GM21447 (cell line): ENCODE measurements at regions not wholly inside any gene's neighbourhood (a gene's known extent, or its start where the extent isn't known, plus 50 kb on each side); places are given as distances from the start of the nearest gene placed in this dataset.

Experiments
- ATAC-seq: cut with Tn5 transposase; IDR thresholded peaks from one replicate; pipeline ENCODE4 v1.9.1; 2021; ENCODE audit not compliant: unreplicated experiment

DNA sequence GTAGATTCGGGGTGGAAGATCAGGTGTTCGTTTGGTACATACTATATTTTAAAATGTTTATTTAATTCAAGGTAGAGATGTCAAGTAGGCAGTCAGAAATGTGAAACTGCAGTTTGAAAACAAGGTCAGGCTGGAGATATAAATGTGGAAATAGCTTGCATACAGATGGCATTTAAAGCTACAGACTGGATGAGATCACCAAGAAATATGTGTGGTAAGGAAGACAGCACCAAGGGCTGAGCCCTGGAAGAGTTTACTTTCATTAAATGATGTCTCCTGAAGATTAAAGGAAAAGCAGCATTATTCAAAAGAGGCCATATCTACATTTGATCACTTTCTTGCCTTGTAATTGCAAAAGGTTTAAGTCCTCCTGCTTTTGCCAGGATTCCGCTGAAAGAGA is 271.3 kb downstream of the PTBP2 start:
- no peak for ATAC-seq

DNA sequence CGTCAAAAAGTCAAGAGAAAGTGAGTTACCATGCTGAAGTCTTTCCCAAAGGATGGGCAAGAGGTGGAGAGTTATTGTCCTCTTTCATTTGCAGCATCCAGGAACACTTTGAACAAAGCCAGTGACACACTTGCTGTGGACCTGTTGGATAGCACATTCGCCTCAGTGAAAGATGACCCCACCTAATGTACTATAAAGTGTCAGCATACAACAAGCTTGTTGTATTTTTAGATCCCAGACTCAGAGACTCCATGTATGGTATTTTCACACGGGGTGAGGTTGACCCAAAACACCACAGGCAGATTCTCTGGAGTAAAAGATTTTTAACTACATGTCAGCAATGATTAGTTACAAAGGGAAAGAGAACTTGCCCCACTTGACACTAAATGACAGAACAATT is 273.8 kb downstream of the PTBP2 start:
- no peak for ATAC-seq

GRCh38 chr1:96996001-96996400 is 274.4 kb downstream of the PTBP2 start:
- ATAC-seq = no peak

DNA sequence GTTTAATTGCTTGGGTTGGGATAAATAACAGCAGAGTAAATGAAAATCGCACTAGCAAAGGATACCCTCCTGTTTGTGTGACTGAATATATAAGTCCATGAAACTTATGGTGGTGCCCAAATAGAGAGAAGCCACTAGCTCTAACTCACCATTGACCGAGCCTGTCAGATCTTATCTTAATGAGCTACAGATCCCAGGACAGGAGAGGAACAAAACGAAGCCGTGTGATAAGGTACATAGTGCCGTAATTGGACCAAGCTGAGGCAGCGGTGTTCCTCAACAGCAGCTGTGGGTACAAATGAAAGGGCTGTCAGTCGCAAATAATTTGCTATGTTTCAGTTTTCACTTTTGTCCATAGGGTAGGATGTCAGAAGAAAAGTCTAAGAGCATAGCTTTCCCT is 276.1 kb downstream of the PTBP2 start:
- ATAC-seq = no peak

DNA sequence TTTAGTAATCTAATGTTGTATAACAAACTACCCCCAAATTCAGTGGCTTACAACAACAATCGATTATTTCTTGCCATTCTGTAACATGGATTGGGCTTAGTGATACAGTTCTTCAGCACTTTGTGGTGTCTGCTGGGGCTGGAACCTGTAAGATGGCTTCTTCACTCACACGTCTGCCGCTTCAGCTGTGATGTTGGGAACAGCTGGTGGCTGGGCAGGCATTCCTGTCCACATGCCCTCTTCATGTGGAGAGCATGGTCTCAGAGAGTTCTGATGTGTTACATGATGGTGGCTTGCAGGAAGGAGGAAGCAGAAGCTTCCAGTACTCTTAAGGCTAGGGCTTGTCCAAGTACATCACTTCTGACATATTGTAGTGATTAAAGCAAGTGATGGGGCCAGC is 276.9 kb downstream of the PTBP2 start:
- ATAC-seq = no peak

DNA sequence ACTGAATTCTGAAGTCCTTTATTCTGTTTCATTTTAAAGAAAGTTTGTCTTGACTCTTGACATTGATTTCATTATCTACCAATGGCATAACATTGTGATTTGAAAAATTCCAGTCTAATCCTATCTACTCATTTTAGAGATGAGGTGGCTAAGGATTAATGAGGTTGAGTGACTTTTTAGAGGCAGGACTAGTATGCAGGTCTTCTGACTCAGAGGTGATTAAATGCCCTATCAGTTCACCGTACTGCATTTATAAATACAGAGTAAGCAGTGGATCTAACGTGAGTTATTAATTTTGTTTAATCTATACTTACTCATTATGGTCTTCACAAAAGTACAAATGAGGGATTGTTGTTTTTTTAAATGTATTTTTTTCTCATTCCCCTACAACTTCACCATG is 277.6 kb downstream of the PTBP2 start:
- no peak for ATAC-seq

DNA sequence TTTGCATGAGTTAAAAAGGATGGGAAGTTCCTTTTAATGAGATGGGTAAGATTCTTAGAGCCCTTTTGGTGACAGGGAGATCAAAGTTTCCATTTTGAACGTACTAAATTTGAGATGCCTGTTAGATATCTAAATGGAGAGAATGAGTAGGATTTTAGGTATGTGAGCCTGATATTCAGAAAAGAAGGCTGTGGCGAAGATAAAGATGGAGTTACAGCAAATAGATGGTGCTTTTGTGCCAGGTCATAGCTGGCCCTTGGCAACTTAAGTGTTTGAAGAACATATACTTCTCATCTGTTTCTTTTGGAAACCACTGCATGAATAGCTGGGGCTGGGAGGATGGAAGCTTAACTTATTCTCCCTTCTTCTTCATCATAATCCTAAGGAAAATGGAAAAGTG is 282.5 kb downstream of the PTBP2 start:
- no peak for ATAC-seq

GRCh38 chr1:97004743-97005142 is 283.2 kb downstream of the PTBP2 start:
- no peak for ATAC-seq

GRCh38 chr1:97006044-97006661 is 284.6 kb downstream of the PTBP2 start:
- ATAC-seq = no peak

- ATAC-seq = no peak
Observed at GRCh38 chr1:97007840-97008604, 286.4 kb downstream of the PTBP2 start.

- no peak for ATAC-seq
Observed at GRCh38 chr1:97010566-97011264, 289.1 kb downstream of the PTBP2 start.

GRCh38 chr1:97013136-97013535 is 291.6 kb downstream of the PTBP2 start:
- ATAC-seq = no peak

- ATAC-seq = no peak
Observed at GRCh38 chr1:97013941-97014340, 292.4 kb downstream of the PTBP2 start.

DNA sequence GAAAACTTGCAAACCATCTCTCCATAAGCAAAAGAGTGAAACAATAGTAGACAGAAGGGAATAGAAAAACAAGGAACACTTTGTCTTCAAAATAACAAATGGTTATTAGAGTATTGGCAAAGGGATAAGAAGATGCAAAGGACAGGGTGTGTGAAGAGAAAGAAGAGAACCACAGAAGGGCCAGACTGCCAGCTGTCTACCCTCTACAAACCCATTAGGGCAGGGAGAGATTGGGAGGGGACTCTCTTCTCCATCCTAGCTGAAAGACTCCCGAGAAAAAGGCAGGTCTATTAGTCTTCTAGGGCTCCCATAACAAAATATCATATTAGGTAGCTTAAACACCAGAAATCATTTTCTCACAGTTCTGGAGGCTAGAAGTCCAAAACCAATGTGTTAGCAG is 292.8 kb downstream of the PTBP2 start:
- no peak for ATAC-seq

DNA sequence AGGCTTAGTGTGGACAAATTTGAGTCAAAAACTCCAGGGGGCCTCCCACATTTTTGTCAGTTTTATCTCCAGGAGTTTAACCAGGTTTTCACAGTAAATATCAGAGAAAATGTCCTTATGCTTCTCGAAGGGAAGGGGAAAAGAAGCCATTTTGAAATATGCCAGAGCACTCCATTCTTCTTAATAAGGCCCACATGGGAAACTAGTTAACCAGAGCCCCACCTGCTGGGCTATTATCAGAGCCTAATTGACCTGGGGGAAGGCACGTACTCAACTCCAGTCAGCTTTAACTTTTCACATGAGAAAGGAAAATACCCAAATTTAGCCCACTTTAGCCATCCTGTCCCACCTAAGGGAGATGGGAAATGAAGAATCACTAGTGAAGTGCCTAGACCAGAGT is 296.3 kb downstream of the PTBP2 start:
- no peak for ATAC-seq
